ENCODE measurements at regions not wholly inside any gene's neighbourhood (a gene's known extent, or its start where the extent isn't known, plus 50 kb on each side); places are given as distances from the start of the nearest gene placed in this dataset.
"Not testable (repeated sequence)": the region's sequence is repeated elsewhere in the genome, so short reads cannot be mapped to it uniquely, and the experiment has no call there.

DNA sequence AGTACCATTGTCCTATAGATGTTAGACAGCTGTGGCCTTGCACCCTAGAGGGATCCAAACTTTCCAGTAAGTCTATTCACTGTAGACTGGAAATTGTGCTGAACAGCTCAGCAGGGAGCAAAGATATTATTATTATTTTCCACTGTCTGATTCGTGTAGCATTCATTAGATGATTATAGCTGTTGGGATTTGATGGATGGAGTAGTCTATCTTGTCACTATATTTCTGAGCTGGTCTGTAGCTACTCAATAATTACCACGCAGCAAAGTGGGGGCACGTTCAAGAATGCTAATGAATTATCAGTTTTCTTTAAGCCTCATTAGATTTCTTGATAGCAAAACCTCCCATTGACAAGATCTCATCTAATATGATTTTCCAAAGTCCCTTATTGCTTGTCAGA is 113.2 kb downstream of the RTP4 start:
- H3K36me3 Mint-ChIP-seq (ENCODE audit: insufficient read depth), result no peaks in the 10 kb centered on the region
- DNase-seq (no peak), ATAC-seq (no peak)
- peaks cover 12% of the 10 kb centered on the region for H3K27me3 Mint-ChIP-seq (ENCODE audit: low read depth)
- peaks cover 6% of the 10 kb centered on the region for H3K9me3 Mint-ChIP-seq
- H3K4me1 Mint-ChIP-seq (ENCODE audit: low read depth), result no peaks in the 10 kb centered on the region
- H3K4me3 Mint-ChIP-seq, result no peak overlapping the region

- H3K4me3 Mint-ChIP-seq; DNase-seq; ATAC-seq; H3K36me3 Mint-ChIP-seq (ENCODE audit: insufficient read depth); H3K27me3 Mint-ChIP-seq (ENCODE audit: low read depth); H3K4me1 Mint-ChIP-seq (ENCODE audit: low read depth): not testable (repeated sequence)
- peaks cover 17% of the 10 kb centered on the region for H3K9me3 Mint-ChIP-seq
These were observed 107.4 kb downstream of the RTP4 start for GRCh38 chr3:187475613-187476012.

- no peak overlapping the region for H3K4me3 Mint-ChIP-seq
- no peak for DNase-seq
- H3K4me1 Mint-ChIP-seq (ENCODE audit: low read depth), result no peaks in the 10 kb centered on the region
- ATAC-seq, result no peak
- peaks cover 13% of the 10 kb centered on the region for H3K27me3 Mint-ChIP-seq (ENCODE audit: low read depth)
- H3K36me3 Mint-ChIP-seq (ENCODE audit: insufficient read depth), result no peaks in the 10 kb centered on the region
- H3K9me3 Mint-ChIP-seq, result peaks cover 17% of the 10 kb centered on the region
These were observed 105.7 kb downstream of the RTP4 start for GRCh38 chr3:187473778-187474406.

GRCh38 chr3:187466306-187466705 is 98.1 kb downstream of the RTP4 start:
- H3K4me3 Mint-ChIP-seq; DNase-seq; ATAC-seq; H3K36me3 Mint-ChIP-seq (ENCODE audit: insufficient read depth); H3K9me3 Mint-ChIP-seq; H3K4me1 Mint-ChIP-seq (ENCODE audit: low read depth): not testable (repeated sequence)
- peaks cover 22% of the 10 kb centered on the region for H3K27me3 Mint-ChIP-seq (ENCODE audit: low read depth)

DNA sequence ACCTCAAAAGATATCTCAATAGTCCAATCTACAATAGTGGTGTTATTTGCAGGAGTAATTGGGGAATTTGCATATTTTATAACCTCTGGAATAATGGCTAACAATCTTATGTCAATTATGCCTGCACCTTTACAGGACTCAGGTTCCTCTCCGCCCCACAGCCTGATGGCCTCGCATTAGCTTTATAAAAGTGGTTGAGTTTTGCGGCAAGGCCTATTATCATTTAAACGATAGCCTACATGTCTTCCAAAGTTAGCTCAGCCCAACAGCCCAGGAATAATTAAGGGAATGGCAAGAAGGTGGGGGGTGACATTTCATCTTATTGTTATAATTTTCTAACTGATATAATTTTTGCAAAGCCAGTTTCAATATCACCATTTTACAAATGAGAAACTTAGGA is 97.3 kb downstream of the RTP4 start:
- Mint-ChIP-seq H3K9me3 (no peaks in the 10 kb centered on the region), H3K4me1 (ENCODE audit: low read depth) (no peaks in the 10 kb centered on the region), H3K4me3 (no peak overlapping the region), H3K27me3 (ENCODE audit: low read depth) (peaks cover 19% of the 10 kb centered on the region), H3K36me3 (ENCODE audit: insufficient read depth) (no peaks in the 10 kb centered on the region)
- no peak for DNase-seq
- ATAC-seq, result no peak

DNA sequence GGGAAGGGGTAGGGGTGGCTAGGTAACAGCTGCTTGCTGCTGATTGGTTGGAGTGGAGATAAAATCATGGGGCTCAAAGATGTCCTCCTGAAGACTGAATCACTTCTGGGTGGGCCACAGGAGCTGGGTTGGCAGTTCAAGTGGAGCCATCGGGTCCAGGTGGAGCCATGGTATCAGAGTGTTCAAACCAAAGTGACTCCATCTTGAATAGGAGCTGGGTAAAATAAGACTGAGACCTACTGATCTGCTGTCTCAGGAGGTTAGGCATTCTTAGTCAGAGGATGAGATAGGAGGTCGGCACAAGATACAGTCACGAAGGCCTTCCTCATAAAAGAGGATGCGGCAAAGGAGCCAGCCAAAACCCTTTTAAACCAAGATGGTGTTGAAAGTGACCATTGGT is 96.5 kb downstream of the RTP4 start:
- no peaks in the 10 kb centered on the region for H3K36me3 Mint-ChIP-seq (ENCODE audit: insufficient read depth)
- DNase-seq, result no peak
- H3K27me3 Mint-ChIP-seq (ENCODE audit: low read depth), result peaks cover 19% of the 10 kb centered on the region
- H3K4me1 Mint-ChIP-seq (ENCODE audit: low read depth), result no peaks in the 10 kb centered on the region
- H3K9me3 Mint-ChIP-seq, result no peaks in the 10 kb centered on the region
- no peak overlapping the region for H3K4me3 Mint-ChIP-seq
- ATAC-seq, result no peak

DNA sequence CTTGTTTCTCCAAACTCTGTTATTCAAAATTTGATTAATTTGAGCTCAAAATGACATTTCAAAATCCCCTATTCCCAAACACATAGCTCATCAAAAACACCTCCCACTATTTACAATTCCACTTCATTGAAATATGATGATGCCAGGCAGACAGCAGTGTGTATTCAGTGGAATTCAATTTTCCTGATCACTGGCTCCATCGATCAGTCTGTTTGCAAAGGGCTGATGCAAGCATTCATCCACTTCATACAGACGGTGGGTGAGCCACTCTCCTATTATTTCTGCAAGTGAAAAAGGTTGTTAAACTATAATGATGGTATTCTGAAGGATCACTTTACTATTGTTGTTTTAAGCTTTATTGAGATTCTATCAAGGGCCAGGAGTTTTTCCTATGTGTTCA is 90.7 kb downstream of the RTP4 start:
- Mint-ChIP-seq H3K4me3 (no peak overlapping the region), H3K27me3 (ENCODE audit: low read depth) (peaks cover 6% of the 10 kb centered on the region)
- ATAC-seq, result no peak

DNA sequence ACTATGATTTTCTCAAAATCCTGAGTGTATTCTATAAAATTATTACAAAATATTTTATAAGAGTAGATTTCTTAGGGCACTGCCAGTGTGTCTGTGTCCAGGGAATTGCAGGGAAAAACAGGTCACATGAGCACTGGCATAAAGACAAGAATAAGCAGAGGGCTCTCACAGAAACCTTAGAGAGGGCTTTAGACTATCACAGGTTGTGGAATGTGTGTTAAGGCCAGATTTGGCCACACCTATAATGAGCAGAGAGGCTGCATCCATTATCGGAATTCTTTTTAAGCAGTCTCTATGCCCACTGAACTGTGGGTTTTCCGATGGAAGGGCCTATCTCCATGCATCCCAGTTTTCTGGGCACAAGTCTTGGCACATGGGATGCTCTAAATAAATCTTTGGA is 90.2 kb downstream of the RTP4 start:
- Mint-ChIP-seq H3K27me3 (ENCODE audit: low read depth) (peaks cover 3% of the 10 kb centered on the region), H3K4me3 (no peak overlapping the region), H3K36me3 (ENCODE audit: insufficient read depth) (no peaks in the 10 kb centered on the region), H3K4me1 (ENCODE audit: low read depth) (no peaks in the 10 kb centered on the region), H3K9me3 (no peaks in the 10 kb centered on the region)
- ATAC-seq, result no peak
- DNase-seq, result no peak

More for the DNA sequence above, 90.7 kb downstream of the RTP4 start:
- DNase-seq, result no peak
- no peaks in the 10 kb centered on the region for H3K4me1 Mint-ChIP-seq (ENCODE audit: low read depth)
- H3K36me3 Mint-ChIP-seq (ENCODE audit: insufficient read depth), result no peaks in the 10 kb centered on the region
- H3K9me3 Mint-ChIP-seq, result no peaks in the 10 kb centered on the region

DNA sequence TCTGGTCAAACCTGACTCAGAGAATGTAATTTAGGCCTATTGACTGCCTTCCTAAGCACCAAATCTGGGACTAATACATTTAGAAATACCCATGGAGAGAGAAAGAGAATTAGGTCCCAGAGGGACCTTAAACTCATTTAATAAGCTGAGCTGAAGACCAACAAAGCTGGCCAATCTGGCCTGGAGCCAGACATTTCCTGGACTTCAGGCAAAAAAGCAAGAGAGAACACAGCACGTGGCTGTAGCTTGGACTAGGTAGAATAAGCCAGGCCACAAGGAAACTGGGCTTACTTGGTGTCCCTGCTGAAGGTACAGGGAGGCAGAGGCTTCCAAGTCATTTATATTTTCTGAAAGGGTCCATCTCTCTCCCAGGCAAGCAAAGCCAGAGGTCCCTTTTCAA is 88.1 kb downstream of the RTP4 start:
- no peaks in the 10 kb centered on the region for H3K4me1 Mint-ChIP-seq (ENCODE audit: low read depth)
- H3K36me3 Mint-ChIP-seq (ENCODE audit: insufficient read depth), result no peaks in the 10 kb centered on the region
- ATAC-seq, result no peak
- H3K27me3 Mint-ChIP-seq (ENCODE audit: low read depth), result peaks cover 3% of the 10 kb centered on the region
- no peak overlapping the region for H3K4me3 Mint-ChIP-seq
- H3K9me3 Mint-ChIP-seq, result no peaks in the 10 kb centered on the region
- DNase-seq, result no peak

GRCh38 chr3:187454085-187454815 is 86.1 kb downstream of the RTP4 start:
- no peak for ATAC-seq
- Mint-ChIP-seq H3K4me3 (no peak overlapping the region), H3K4me1 (ENCODE audit: low read depth) (no peaks in the 10 kb centered on the region), H3K27me3 (ENCODE audit: low read depth) (peaks cover 5% of the 10 kb centered on the region), H3K9me3 (no peaks in the 10 kb centered on the region), H3K36me3 (ENCODE audit: insufficient read depth) (no peaks in the 10 kb centered on the region)
- DNase-seq, result no peak

- Mint-ChIP-seq H3K36me3 (ENCODE audit: insufficient read depth) (no peaks in the 10 kb centered on the region), H3K4me3 (no peak overlapping the region), H3K9me3 (no peaks in the 10 kb centered on the region), H3K4me1 (ENCODE audit: low read depth) (no peaks in the 10 kb centered on the region), H3K27me3 (ENCODE audit: low read depth) (peaks cover 9% of the 10 kb centered on the region)
- no peak for DNase-seq
- ATAC-seq, result no peak
These were observed 82.4 kb downstream of the RTP4 start for GRCh38 chr3:187450431-187451190.

DNA sequence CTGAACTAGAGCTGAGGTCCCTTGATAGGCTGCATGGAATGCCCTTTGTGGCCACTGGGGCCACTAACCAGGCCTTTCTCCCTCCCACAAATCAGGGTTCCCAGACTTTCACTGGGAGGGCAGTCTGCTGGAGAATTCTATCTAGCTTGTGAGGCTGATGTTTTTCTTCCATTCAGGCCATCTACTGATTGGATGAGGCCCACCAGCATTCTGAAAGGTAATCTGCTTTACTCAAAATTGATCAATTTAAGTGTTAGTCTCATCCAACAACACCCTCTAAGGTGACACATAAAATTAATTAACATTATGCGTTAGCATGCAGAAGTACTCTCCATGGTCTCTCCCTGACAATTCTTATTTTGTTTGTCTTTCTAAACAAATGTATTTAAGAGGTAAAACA is 80.5 kb downstream of the RTP4 start:
- no peak for ATAC-seq
- DNase-seq, result no peak
- Mint-ChIP-seq H3K9me3 (no peaks in the 10 kb centered on the region), H3K27me3 (ENCODE audit: low read depth) (peaks cover 5% of the 10 kb centered on the region), H3K4me1 (ENCODE audit: low read depth) (no peaks in the 10 kb centered on the region), H3K4me3 (no peak overlapping the region), H3K36me3 (ENCODE audit: insufficient read depth) (no peaks in the 10 kb centered on the region)

GRCh38 chr3:187447737-187448136 is 79.6 kb downstream of the RTP4 start:
- H3K27me3 Mint-ChIP-seq (ENCODE audit: low read depth), result peaks cover 5% of the 10 kb centered on the region
- H3K4me1 Mint-ChIP-seq (ENCODE audit: low read depth), result no peaks in the 10 kb centered on the region
- DNase-seq, result no peak
- ATAC-seq, result no peak
- H3K9me3 Mint-ChIP-seq, result no peaks in the 10 kb centered on the region
- no peak overlapping the region for H3K4me3 Mint-ChIP-seq
- H3K36me3 Mint-ChIP-seq (ENCODE audit: insufficient read depth), result no peaks in the 10 kb centered on the region

GRCh38 chr3:187445356-187445755 is 77.2 kb downstream of the RTP4 start:
- DNase-seq, result no peak
- Mint-ChIP-seq H3K4me1 (ENCODE audit: low read depth) (no peaks in the 10 kb centered on the region), H3K36me3 (ENCODE audit: insufficient read depth) (no peaks in the 10 kb centered on the region), H3K27me3 (ENCODE audit: low read depth) (peaks cover 5% of the 10 kb centered on the region), H3K4me3 (no peak overlapping the region), H3K9me3 (no peaks in the 10 kb centered on the region)
- no peak for ATAC-seq

GRCh38 chr3:187434524-187434923 is 66.3 kb downstream of the RTP4 start:
- ATAC-seq, result no peak
- Mint-ChIP-seq H3K4me3 (no peak overlapping the region), H3K4me1 (ENCODE audit: low read depth) (no peaks in the 10 kb centered on the region), H3K27me3 (ENCODE audit: low read depth) (peaks cover 12% of the 10 kb centered on the region), H3K36me3 (ENCODE audit: insufficient read depth) (no peaks in the 10 kb centered on the region), H3K9me3 (no peaks in the 10 kb centered on the region)
- DNase-seq, result no peak
